Suprapubic skin (tissue), 4 donors: ENCODE measurements at regions not wholly inside any gene's neighbourhood (a gene's known extent, or its start where the extent isn't known, plus 50 kb on each side); places are given as distances from the start of the nearest gene placed in this dataset.

Source experiments
- DNase-seq, 2 donors: peaks; one replicate each; pipeline ENCODE4 v3.0.0-alpha.2; 2019; ENCODE audit warnings: low spot score in 2 of 2
- H3K27ac ChIP-seq: fragments of 200-600 bp; sonication (generic); one replicate; pipeline ENCODE4 v1.5.1; 2019
- H3K27me3 ChIP-seq: fragments of 200-600 bp; sonication (generic); one replicate; pipeline ENCODE4 v1.5.1; 2019
- H3K36me3 ChIP-seq: fragments of 200-600 bp; sonication (generic); one replicate; pipeline ENCODE4 v1.5.1; 2019
- H3K4me1 ChIP-seq: fragments of 200-600 bp; sonication (generic); one replicate; pipeline ENCODE4 v1.5.1; 2019
- H3K4me3 ChIP-seq: fragments of 200-600 bp; sonication (generic); one replicate; pipeline ENCODE4 v1.5.1; 2019; ENCODE audit warnings: mild to moderate bottlenecking
- H3K9me3 ChIP-seq: fragments of 200-600 bp; sonication (generic); one replicate; pipeline ENCODE4 v1.5.1; 2019
- CTCF ChIP-seq, 2 donors: fragments of 200-600 bp in 1 of 2; fragments of 450-650 bp in 1 of 2; sonication (generic) in 1 of 2; IDR thresholded peaks; one replicate each; pipeline ENCODE4 v1.5.1; 2016 to 2019; ENCODE audit warnings: antibody characterized with exemption in 2 of 2, mild to moderate bottlenecking in 1 of 2, moderate library complexity in 1 of 2
- EP300 ChIP-seq: sonication (generic); formaldehyde crosslinking; IDR thresholded peaks from one replicate; pipeline ENCODE4 v1.6.1; 2017; ENCODE audit warnings: antibody characterized with exemption
- POLR2A ChIP-seq, 2 donors: fragments of 450-650 bp; IDR thresholded peaks; one replicate each; pipeline ENCODE4 v1.6.1; 2017; ENCODE audit warnings: antibody characterized with exemption in 2 of 2, mild to moderate bottlenecking in 2 of 2, moderate library complexity in 2 of 2
- POLR2AphosphoS5 ChIP-seq, 3 donors: sonication (generic); formaldehyde crosslinking; IDR thresholded peaks; one replicate each; pipeline ENCODE4 v1.6.1; 2017; ENCODE audit warnings: antibody characterized with exemption in 3 of 3
- WGBS: methylation state at CpG from one replicate; pipeline ENCODE4 v1.1.5; 2018; 5-methylcytosine and 5-hydroxymethylcytosine counted together

GRCh38 chr14:87109271-87109670 is 883.7 kb downstream of the GALC start:
- no peaks in the 10 kb centered on the region for H3K36me3 ChIP-seq

GRCh38 chr14:87108726-87109125 is 884.3 kb downstream of the GALC start:
- no peak for DNase-seq
- Histone ChIP-seq H3K27ac (no peak overlapping the region), H3K36me3 (no peaks in the 10 kb centered on the region), H3K27me3 (no peaks in the 10 kb centered on the region), H3K4me3 (no peak overlapping the region), H3K9me3 (no peaks in the 10 kb centered on the region), H3K4me1 (no peaks in the 10 kb centered on the region)
- WGBS: 65% methylated on average over 3 of the region's 3 CpGs
- no peak for TF ChIP-seq CTCF (IDR thresholded peaks at IDR 0.05)
- no peak for TF ChIP-seq EP300
- no peak for TF ChIP-seq POLR2A (IDR thresholded peaks at IDR 0.05)
- TF ChIP-seq POLR2AphosphoS5 (IDR thresholded peaks at IDR 0.05): no peak

More at GRCh38 chr14:87109271-87109670, 883.7 kb downstream of the GALC start:
- Histone ChIP-seq H3K4me3 (no peak overlapping the region), H3K27me3 (no peaks in the 10 kb centered on the region), H3K9me3 (no peaks in the 10 kb centered on the region), H3K4me1 (no peaks in the 10 kb centered on the region), H3K27ac (no peak overlapping the region)
- TF ChIP-seq CTCF (IDR thresholded peaks at IDR 0.05) (no peak), POLR2A (IDR thresholded peaks at IDR 0.05) (no peak), EP300 (no peak), POLR2AphosphoS5 (IDR thresholded peaks at IDR 0.05) (no peak)
- DNase-seq: no peak
- 93% methylated on average over 3 of the region's 3 CpGs for WGBS

- no peak overlapping the region for H3K4me3 ChIP-seq
- 78% methylated on average over 3 of the region's 3 CpGs for WGBS
- no peak for TF ChIP-seq POLR2AphosphoS5 (IDR thresholded peaks at IDR 0.05)
- no peak for TF ChIP-seq EP300
- no peak for TF ChIP-seq POLR2A (IDR thresholded peaks at IDR 0.05)
- TF ChIP-seq CTCF (IDR thresholded peaks at IDR 0.05): no peak
- H3K27me3 ChIP-seq: no peaks in the 10 kb centered on the region
- DNase-seq: no peak
- no peaks in the 10 kb centered on the region for H3K9me3 ChIP-seq
- H3K4me1 ChIP-seq: no peaks in the 10 kb centered on the region
- H3K27ac ChIP-seq: no peak overlapping the region
- H3K36me3 ChIP-seq: no peaks in the 10 kb centered on the region
Measured at GRCh38 chr14:87102811-87103378, 890.1 kb downstream of the GALC start.

GRCh38 chr14:87097015-87097414 is 896.0 kb downstream of the GALC start:
- H3K27me3 ChIP-seq: no peaks in the 10 kb centered on the region
- H3K4me1 ChIP-seq: no peaks in the 10 kb centered on the region
- no peaks in the 10 kb centered on the region for H3K36me3 ChIP-seq
- no peak overlapping the region for H3K4me3 ChIP-seq
- no peaks in the 10 kb centered on the region for H3K9me3 ChIP-seq
- TF ChIP-seq POLR2A (IDR thresholded peaks at IDR 0.05): no peak
- TF ChIP-seq CTCF (IDR thresholded peaks at IDR 0.05): no peak
- no peak for TF ChIP-seq EP300
- no peak for TF ChIP-seq POLR2AphosphoS5 (IDR thresholded peaks at IDR 0.05)
- 74% methylated on average over 2 of the region's 2 CpGs for WGBS
- DNase-seq: no peak
- no peak overlapping the region for H3K27ac ChIP-seq

- Histone ChIP-seq H3K4me1 (no peaks in the 10 kb centered on the region), H3K27me3 (no peaks in the 10 kb centered on the region), H3K9me3 (no peaks in the 10 kb centered on the region), H3K4me3 (no peak overlapping the region), H3K27ac (no peak overlapping the region), H3K36me3 (no peaks in the 10 kb centered on the region)
- 60% methylated on average over 2 of the region's 2 CpGs for WGBS
- no peak for TF ChIP-seq POLR2A (IDR thresholded peaks at IDR 0.05)
- no peak for TF ChIP-seq EP300
- no peak for TF ChIP-seq POLR2AphosphoS5 (IDR thresholded peaks at IDR 0.05)
- TF ChIP-seq CTCF (IDR thresholded peaks at IDR 0.05): no peak
- no peak for DNase-seq
Measured at GRCh38 chr14:87094913-87095312, 898.1 kb downstream of the GALC start.
